SJCRH30 (cell line): ENCODE measurements at regions not wholly inside any gene's neighbourhood (a gene's known extent, or its start where the extent isn't known, plus 50 kb on each side); places are given as distances from the start of the nearest gene placed in this dataset.
"Not testable (repeated sequence)": the region's sequence is repeated elsewhere in the genome, so short reads cannot be mapped to it uniquely, and the experiment has no call there.

Source experiments
- DNase-seq, 2 experiments: peaks; one replicate each; pipeline ENCODE4 v3.0.0-alpha.2; 2015 to 2020
- H3K27ac ChIP-seq: fragments of 250-450 bp; sonication (Bioruptor Pico); 2 replicates; pipeline ENCODE4 v1.5.1; 2020; ENCODE audit warnings: mild to moderate bottlenecking, moderate library complexity
- H3K27me3 ChIP-seq: fragments of 250-450 bp; sonication (Bioruptor Pico); 2 replicates; pipeline ENCODE4 v1.5.1; 2020; ENCODE audit warnings: mild to moderate bottlenecking, moderate library complexity
- H3K36me3 ChIP-seq: fragments of 250-450 bp; sonication (Bioruptor Pico); 2 replicates; pipeline ENCODE4 v1.5.1; 2020; ENCODE audit warnings: mild to moderate bottlenecking, moderate library complexity
- H3K4me1 ChIP-seq: fragments of 250-450 bp; sonication (Bioruptor Pico); 2 replicates; pipeline ENCODE4 v1.5.1; 2020; ENCODE audit warnings: mild to moderate bottlenecking, moderate library complexity
- H3K4me3 ChIP-seq: fragments of 250-450 bp; sonication (Bioruptor Pico); 2 replicates; pipeline ENCODE4 v1.5.1; 2020; ENCODE audit warnings: mild to moderate bottlenecking, moderate library complexity
- H3K9me3 ChIP-seq: fragments of 250-450 bp; sonication (Bioruptor Pico); replicated peaks from 2 replicates; pipeline ENCODE4 v1.5.1; 2020; ENCODE audit warnings: mild to moderate bottlenecking, moderate library complexity

DNA sequence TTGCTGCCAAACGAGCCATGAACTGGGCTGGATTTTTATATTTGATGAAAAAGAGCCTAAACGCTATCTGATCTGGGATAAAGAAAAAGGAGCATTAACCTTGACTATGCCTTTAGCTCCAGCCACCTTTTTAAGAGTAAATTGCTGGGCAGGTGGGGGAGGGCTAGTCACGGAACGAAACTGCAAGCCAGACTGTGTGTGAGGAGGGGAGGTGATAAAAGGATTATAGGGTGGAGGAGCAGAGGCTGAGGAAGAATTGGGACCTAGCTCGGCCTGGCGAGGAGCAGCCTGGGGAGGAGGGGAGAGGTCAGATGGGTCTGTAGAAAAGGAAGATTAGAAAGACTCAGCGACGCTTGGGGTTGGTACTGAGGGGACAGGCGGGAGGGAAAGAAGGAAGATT is 183.1 kb downstream of the CD83 start:
- H3K9me3 ChIP-seq, H3K4me1 ChIP-seq, H3K4me3 ChIP-seq, H3K27me3 ChIP-seq, DNase-seq, H3K36me3 ChIP-seq, H3K27ac ChIP-seq: not testable (repeated sequence)

DNA sequence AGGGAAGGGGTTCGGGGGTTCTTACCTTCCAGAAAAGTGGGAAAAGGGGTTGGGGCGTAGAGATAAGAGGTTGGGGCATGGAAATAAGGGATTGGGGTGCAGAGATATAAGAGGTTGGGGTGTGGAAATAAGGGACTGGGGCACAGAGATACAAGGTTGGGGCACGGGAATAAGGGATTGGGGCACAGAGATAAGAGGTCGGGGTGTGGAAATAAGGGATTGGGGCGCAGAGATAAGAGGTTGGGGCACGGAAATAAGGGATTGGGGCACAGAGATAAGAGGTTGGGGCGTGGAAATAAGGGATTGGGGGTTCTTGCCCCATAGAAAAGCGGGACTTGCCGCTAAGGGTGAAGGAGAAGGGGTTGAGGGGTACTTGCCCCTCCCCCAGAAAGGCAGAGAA is 183.9 kb downstream of the CD83 start:
- not testable (repeated sequence) for H3K9me3 ChIP-seq, H3K4me3 ChIP-seq, H3K27ac ChIP-seq, H3K36me3 ChIP-seq, H3K4me1 ChIP-seq, H3K27me3 ChIP-seq, DNase-seq

DNA sequence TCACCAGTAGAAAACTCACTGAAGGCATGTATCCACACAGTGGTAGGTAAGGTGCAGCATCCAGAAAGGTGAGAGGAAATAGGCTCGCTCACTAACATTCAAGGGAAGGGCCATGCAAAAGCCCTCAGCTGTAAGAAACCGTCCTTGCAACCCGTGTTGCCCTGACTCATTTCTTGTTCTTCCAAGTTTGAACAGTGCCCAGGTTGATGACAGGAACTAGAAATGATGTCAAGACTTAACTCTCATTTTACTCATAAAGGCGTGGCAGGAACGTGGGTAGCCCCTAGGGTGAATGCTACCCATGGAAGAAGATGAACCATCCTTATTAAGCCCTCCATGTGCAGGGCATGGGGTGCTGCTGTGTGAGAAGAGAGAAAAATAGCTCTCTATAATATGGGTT is 187.6 kb downstream of the CD83 start:
- no peaks in the 10 kb centered on the region for H3K27me3 ChIP-seq
- H3K4me3 ChIP-seq = no peak overlapping the region
- DNase-seq = no peak
- no peaks in the 10 kb centered on the region for H3K4me1 ChIP-seq
- no peaks in the 10 kb centered on the region for H3K9me3 ChIP-seq
- H3K27ac ChIP-seq = no peak overlapping the region
- no peaks in the 10 kb centered on the region for H3K36me3 ChIP-seq

DNA sequence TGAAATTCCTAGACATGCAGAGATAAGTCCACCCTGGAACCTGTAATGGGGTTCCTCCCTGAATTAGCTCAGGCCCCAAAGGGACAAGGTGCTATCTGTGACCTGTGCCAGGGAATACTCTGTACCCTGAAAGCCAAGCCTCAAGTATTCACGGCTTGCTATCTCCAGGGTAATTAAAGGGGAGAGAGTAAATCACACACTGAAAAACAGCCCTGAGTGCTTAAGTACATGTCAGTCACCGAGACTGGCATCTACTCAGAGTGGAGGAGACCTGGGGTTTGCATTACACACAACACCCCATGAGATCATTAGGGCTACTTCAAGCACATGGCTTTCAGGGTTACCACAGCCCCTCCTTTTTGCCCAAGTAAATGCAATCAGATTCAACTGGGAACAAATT is 188.1 kb downstream of the CD83 start:
- H3K4me1 ChIP-seq = no peaks in the 10 kb centered on the region
- no peak overlapping the region for H3K27ac ChIP-seq
- H3K9me3 ChIP-seq = no peaks in the 10 kb centered on the region
- H3K36me3 ChIP-seq = no peaks in the 10 kb centered on the region
- no peak overlapping the region for H3K4me3 ChIP-seq
- H3K27me3 ChIP-seq = no peaks in the 10 kb centered on the region
- no peak for DNase-seq

DNA sequence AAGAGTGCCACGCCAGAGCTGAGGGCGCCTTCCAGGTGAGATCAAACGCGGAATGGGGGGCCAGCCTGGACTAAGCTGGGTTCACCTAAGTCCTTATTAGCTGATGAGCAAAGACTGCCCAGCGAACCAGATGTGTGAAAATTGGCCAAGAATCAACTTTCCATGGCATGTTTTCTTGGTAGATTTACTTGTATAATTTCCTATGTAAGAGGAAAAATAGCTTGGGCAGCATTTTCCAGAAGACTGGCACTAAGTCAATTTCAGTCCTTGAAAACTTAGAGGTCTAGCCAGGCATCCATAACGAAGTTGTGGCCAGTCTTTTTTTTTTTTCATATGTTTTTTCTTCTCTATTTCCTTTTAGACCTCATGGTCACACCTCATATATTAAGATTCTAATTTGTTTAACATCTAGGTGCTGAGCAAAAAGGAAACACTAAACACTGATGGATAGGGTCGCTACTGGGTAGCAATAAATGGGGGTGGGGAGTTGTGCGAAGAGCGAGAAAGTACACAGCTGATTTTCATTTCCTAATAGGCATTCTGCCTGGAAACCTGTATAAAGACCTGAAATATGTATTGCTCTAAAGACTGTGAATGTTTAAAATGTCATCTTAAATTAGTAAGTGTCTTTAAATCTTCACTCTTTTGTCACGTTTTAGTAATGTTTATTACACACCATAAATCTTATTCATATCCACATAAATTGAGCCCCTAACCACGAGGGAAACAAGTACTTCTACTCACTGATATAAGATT is 188.8 kb downstream of the CD83 start:
- no peak overlapping the region for H3K27ac ChIP-seq
- no peaks in the 10 kb centered on the region for H3K9me3 ChIP-seq
- DNase-seq = no peak
- no peaks in the 10 kb centered on the region for H3K27me3 ChIP-seq
- no peaks in the 10 kb centered on the region for H3K36me3 ChIP-seq
- H3K4me1 ChIP-seq = no peaks in the 10 kb centered on the region
- H3K4me3 ChIP-seq = no peak overlapping the region

DNA sequence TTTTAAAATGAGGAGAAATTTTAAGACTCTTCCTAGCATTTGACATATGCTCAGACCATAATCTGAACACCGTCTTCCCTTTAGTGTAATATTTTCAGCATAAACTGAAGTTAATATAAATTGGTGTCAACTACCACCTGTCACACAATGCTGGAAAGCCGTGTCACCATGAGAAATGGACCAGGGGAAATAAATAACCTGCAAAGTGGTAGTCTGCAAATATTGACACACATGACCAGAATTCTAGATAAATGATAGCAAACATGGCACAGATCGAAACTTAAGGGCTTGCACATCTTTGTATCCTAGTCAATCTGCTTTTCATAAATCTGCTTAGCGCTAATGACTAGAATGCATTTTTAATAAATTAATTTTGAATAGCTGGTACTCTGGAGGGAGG is 191.9 kb downstream of the CD83 start:
- H3K27ac ChIP-seq = no peak overlapping the region
- DNase-seq = no peak
- no peaks in the 10 kb centered on the region for H3K36me3 ChIP-seq
- H3K9me3 ChIP-seq = no peaks in the 10 kb centered on the region
- H3K4me3 ChIP-seq = no peak overlapping the region
- no peaks in the 10 kb centered on the region for H3K27me3 ChIP-seq
- no peaks in the 10 kb centered on the region for H3K4me1 ChIP-seq

DNA sequence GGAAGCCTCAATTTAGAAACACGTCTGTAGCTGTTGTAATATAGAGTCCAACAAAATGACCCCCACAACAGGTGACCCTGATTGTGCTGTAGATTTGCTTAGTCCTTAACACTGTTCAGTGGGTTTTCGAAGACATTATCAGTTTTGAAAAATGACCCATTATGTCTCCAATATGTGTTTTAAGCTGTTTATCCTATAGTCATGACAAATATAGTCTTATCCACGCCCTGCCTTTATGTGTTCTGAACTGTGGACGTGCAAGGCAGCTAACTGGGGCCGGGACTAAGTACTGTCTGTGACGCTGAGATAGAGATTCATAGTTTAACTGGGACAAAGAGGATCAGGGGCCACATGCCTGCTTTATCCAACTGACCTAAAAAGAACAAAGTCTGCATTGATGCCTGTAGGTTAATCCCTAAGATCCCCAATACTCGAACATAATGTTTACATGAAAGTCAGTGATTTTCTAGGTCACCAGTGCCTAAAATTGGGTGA is 192.4 kb downstream of the CD83 start:
- no peaks in the 10 kb centered on the region for H3K27me3 ChIP-seq
- no peaks in the 10 kb centered on the region for H3K4me1 ChIP-seq
- H3K4me3 ChIP-seq = no peak overlapping the region
- no peak for DNase-seq
- no peaks in the 10 kb centered on the region for H3K9me3 ChIP-seq
- H3K27ac ChIP-seq = no peak overlapping the region
- no peaks in the 10 kb centered on the region for H3K36me3 ChIP-seq

DNA sequence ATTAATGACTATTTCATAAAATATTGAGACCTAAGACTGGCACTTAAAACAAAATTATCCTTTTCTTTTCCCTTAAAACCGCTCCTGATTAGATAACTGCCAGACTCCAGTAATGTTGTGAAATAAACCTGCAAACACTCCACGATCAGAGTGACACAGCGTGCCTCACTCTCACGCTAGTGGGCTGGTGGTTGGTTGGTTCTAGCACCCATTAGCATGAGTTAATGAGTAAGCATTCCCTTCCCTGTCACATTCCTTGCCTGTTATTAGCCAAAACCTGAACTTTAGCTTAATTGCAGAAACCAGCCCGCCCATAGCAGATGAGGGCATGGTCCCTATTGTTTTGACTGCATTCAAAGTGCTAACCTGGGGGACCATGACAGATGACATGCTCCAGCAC is 193.4 kb downstream of the CD83 start:
- Histone ChIP-seq H3K4me1 (no peaks in the 10 kb centered on the region), H3K36me3 (no peaks in the 10 kb centered on the region), H3K27me3 (no peaks in the 10 kb centered on the region), H3K9me3 (no peaks in the 10 kb centered on the region), H3K27ac (no peak overlapping the region), H3K4me3 (no peak overlapping the region)
- DNase-seq = no peak

DNA sequence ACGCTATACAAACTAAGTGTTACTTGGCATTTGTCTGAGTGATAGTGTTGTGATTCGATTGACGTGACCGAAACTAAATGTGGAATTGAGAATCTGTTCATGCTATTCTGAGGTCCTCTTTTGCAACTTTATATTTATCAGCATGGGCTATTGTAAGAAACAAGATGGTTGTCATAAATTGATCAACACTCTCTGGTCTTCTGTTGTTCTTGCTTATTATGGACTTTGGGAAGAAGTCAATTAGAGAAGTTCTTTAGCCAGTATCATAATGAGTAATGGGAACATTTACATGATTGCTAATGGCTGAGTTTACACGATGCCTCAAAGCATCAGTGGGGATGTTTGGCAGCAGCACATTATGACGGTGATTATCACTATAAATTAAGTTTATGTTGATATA is 195.0 kb downstream of the CD83 start:
- no peak for DNase-seq
- Histone ChIP-seq H3K4me1 (no peaks in the 10 kb centered on the region), H3K27ac (no peak overlapping the region), H3K4me3 (no peak overlapping the region), H3K27me3 (no peaks in the 10 kb centered on the region), H3K36me3 (no peaks in the 10 kb centered on the region), H3K9me3 (no peaks in the 10 kb centered on the region)

DNA sequence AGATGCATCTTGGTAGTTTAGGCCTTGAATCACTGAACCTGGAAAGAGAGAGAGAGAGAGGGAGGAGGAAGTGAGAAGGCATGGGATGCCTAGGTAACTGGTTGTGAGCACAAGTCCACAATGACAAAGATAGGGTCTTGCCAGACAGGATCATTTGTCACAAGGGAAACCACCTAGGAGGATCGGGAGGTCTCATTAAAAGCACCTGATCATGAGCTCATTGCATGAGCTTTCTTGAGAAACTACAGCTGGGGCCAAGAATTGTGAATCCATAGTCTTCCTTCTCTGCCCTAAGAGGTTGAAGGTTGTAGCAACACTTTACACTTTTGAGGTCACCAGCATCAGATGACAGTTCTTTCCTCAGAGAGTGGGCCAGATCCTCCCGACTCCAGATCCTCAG is 195.7 kb downstream of the CD83 start:
- no peak for DNase-seq
- no peaks in the 10 kb centered on the region for H3K36me3 ChIP-seq
- H3K4me3 ChIP-seq = no peak overlapping the region
- no peaks in the 10 kb centered on the region for H3K27me3 ChIP-seq
- no peaks in the 10 kb centered on the region for H3K4me1 ChIP-seq
- H3K9me3 ChIP-seq = no peaks in the 10 kb centered on the region
- no peak overlapping the region for H3K27ac ChIP-seq

DNA sequence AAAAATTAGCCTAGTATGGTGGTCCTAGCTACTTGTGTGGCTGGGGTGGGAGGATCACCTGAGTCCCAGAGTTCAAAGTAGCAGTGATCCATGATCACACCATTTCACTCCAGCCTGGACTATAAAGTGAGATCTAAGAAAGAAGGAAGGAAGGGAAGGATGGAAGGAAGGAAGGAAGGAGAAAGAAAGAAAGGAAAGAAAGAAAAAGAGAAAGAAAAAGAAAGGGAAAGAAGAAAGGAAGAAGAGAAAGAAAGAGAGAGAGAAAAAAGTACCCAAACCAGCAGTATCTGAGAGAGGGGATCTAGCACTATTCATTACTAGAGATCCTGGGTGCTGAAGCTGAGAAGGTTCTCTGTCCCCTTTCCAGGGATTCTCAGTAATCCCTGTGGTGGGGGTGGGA is 197.8 kb downstream of the CD83 start:
- Histone ChIP-seq H3K4me1 (no peaks in the 10 kb centered on the region), H3K36me3 (no peaks in the 10 kb centered on the region), H3K27me3 (no peaks in the 10 kb centered on the region), H3K9me3 (no peaks in the 10 kb centered on the region), H3K27ac (no peak overlapping the region), H3K4me3 (no peak overlapping the region)
- DNase-seq = no peak

DNA sequence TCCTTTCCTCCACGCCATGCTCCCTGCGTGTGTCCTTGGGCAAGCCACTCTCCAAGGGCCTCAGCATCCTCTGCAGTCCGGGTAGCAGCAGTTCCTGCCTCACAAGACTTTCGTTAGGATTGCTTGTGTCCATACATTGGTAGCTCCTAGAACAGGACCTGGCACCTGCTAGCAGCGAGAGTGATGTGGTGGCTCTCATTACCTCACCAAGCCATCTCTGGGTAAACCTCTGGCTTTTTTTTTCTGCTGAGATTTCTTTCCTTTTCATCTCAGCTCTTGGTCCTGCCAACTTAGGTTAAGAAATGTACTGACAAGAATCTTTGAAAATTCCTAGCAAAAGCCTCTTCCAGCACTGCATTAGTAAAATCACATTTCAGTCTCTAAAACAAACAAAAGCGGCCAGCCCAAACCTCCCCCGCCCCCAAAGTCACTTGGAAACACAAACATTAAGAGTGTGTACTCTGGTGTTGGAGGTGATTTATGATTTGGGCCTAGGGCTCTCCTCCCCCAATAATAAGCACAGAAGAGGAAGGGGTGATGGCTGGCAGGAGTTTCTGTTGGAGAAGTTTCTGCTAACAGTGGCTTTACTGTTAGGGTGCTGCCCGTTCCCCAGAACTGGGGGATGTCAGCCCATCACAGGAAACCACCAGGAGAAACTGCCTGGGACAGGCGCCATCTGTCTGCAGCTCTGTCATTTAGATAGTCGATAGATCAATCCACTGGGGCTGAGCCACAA is 199.2 kb downstream of the CD83 start:
- Histone ChIP-seq H3K27ac (no peak overlapping the region), H3K9me3 (no peaks in the 10 kb centered on the region), H3K4me3 (no peak overlapping the region), H3K27me3 (no peaks in the 10 kb centered on the region), H3K4me1 (no peaks in the 10 kb centered on the region), H3K36me3 (no peaks in the 10 kb centered on the region)
- DNase-seq = no peak

DNA sequence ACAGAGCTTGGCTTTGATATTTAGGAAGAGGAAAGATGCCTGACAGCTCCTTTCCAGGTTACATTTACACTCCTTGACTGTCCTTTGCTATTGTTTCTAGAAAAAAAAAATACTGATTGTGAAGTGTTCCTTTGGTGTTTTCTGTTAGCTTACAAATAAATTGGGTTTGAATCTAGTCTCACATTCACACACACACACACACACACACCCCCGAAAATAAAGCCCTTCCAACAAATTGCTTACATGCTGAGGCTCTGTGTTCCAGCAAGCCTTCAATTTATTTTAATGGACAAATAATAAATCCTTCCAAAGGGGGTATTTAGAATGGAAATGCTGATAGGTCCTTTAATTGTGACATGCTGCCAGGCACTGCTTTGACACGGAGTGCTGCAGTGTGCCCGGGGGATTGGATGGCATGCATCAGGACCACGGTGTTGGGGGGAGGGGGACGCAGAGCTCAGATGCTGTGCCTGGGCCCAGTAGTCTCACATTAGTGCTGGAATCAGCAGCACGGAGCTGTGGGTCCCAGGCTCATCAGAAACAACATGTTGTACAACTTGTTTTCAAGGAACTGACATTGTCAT is 199.9 kb downstream of the CD83 start:
- Histone ChIP-seq H3K9me3 (no peaks in the 10 kb centered on the region), H3K36me3 (no peaks in the 10 kb centered on the region), H3K4me3 (no peak overlapping the region), H3K27me3 (no peaks in the 10 kb centered on the region), H3K27ac (no peak overlapping the region), H3K4me1 (no peaks in the 10 kb centered on the region)
- no peak for DNase-seq

DNA sequence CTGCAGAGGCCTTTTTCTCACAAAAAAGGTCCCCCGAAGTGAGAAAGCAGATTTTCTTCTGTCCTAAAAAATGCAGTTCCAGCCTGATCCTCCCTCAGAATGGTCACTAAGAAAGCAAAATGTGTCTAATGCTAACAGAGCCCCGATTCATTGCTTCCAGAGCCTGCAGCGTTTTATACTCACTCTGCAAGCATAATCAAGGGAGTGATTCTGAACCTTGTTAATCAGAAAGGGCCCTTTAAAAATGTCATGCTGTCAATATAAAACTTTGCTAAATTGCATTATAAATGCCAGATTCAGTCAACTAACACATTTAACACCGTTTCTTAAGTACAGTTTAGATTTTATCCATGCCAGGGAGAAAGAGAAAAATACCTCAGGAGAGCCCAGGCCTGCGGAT is 202.8 kb downstream of the CD83 start:
- H3K4me1 ChIP-seq = no peaks in the 10 kb centered on the region
- H3K27me3 ChIP-seq = no peaks in the 10 kb centered on the region
- DNase-seq = no peak
- no peaks in the 10 kb centered on the region for H3K9me3 ChIP-seq
- H3K4me3 ChIP-seq = no peak overlapping the region
- H3K36me3 ChIP-seq = no peaks in the 10 kb centered on the region
- no peak overlapping the region for H3K27ac ChIP-seq

DNA sequence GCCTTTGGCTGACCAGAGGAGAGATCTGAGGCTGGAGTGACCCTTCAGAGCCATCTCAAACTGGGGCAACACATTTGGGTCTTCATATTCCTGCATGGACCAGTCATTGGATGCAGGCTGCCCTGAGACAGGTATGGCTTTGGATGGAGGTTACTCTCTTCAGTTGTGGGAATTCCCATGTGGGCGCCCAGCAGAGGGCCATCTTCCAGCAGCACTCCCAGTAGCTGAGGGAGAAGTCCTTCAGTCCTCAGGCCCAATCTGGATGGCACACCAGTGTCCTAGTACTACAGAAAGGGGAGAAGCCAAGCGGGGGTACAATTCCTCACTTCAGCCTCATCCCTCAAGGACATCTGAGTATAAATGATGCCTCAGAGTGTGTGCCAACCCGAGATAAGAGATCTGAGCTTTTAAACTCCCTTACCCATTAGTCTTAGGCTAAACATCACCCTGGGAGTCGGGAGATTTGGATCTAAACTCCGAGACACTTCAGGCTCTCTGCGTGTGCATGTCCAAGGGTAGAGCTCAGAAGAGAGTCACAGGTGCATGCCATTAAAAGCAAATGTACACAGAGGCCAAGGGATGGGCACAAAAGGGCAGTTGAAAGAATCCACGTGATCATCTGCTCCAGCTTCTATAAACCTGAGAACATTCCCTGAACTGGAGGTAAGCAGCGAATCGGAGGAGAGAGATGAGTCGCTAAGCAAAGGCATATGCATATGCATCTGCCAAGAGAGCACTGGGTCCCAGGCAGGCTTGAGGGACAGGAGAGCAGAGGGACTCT is 204.6 kb downstream of the CD83 start:
- H3K27ac ChIP-seq = no peak overlapping the region
- H3K9me3 ChIP-seq = no peaks in the 10 kb centered on the region
- no peak for DNase-seq
- H3K36me3 ChIP-seq = no peaks in the 10 kb centered on the region
- H3K4me3 ChIP-seq = no peak overlapping the region
- H3K27me3 ChIP-seq = no peaks in the 10 kb centered on the region
- H3K4me1 ChIP-seq = no peaks in the 10 kb centered on the region
